ENCODE measurements at regions not wholly inside any gene's neighbourhood (a gene's known extent, or its start where the extent isn't known, plus 50 kb on each side); places are given as distances from the start of the nearest gene placed in this dataset.
A peak's percentile ranks its signal among the peaks of the same experiment; 100 is the strongest.

DNA sequence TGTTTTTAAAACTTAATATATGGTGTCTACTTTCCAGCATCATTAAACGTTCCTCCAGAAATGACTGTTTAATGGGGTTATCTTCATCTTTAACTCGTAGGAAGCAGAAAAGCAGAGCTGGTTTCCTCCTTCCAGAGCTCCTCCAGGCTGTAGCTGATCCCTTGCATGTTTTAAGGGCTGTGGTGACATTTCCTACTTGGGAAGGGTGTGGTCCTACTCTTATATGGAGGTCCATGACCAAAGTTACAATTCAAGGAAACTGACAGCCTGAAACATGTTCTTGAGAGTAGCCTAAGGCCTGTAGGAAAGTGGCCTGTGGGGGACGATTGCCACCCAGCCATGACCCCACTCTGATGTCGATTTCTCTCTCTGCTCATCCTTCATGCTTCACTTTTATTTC, 297.1 kb downstream of the GADD45G start:
- TF ChIP-seq EGR1 (IDR thresholded peaks at IDR 0.05) (no peak), TEAD4 (IDR thresholded peaks at IDR 0.05) (no peak), TAF1 (IDR thresholded peaks at IDR 0.05; ENCODE audit: low read depth) (no peak), RAD21 (IDR thresholded peaks at IDR 0.05; ENCODE audit: low read depth) (no peak), TCF12 (IDR thresholded peaks at IDR 0.05; ENCODE audit: low read depth) (no peak), CREB1 (IDR thresholded peaks at IDR 0.05; ENCODE audit: low read depth) (no peak), ZBTB7A (IDR thresholded peaks at IDR 0.05; ENCODE audit: low read depth) (no peak), YY1 (IDR thresholded peaks at IDR 0.05; ENCODE audit: low read depth) (no peak), EP300 (IDR thresholded peaks at IDR 0.05; ENCODE audit: borderline replicate concordance) (no peak), FOXM1 (IDR thresholded peaks at IDR 0.05; ENCODE audit: borderline replicate concordance, low read depth) (no peak), CEBPB (IDR thresholded peaks at IDR 0.05) (no peak)
- TF ChIP-seq, protein P1, sequence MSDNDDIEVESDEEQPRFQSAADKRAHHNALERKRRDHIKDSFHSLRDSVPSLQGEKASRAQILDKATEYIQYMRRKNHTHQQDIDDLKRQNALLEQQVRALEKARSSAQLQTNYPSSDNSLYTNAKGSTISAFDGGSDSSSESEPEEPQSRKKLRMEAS (IDR thresholded peaks at IDR 0.05): no peak
- TF ChIP-seq, protein P2, sequence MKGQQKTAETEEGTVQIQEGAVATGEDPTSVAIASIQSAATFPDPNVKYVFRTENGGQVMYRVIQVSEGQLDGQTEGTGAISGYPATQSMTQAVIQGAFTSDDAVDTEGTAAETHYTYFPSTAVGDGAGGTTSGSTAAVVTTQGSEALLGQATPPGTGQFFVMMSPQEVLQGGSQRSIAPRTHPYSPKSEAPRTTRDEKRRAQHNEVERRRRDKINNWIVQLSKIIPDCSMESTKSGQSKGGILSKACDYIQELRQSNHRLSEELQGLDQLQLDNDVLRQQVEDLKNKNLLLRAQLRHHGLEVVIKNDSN (IDR thresholded peaks at IDR 0.05): no peak
- TF ChIP-seq, protein P3, sequence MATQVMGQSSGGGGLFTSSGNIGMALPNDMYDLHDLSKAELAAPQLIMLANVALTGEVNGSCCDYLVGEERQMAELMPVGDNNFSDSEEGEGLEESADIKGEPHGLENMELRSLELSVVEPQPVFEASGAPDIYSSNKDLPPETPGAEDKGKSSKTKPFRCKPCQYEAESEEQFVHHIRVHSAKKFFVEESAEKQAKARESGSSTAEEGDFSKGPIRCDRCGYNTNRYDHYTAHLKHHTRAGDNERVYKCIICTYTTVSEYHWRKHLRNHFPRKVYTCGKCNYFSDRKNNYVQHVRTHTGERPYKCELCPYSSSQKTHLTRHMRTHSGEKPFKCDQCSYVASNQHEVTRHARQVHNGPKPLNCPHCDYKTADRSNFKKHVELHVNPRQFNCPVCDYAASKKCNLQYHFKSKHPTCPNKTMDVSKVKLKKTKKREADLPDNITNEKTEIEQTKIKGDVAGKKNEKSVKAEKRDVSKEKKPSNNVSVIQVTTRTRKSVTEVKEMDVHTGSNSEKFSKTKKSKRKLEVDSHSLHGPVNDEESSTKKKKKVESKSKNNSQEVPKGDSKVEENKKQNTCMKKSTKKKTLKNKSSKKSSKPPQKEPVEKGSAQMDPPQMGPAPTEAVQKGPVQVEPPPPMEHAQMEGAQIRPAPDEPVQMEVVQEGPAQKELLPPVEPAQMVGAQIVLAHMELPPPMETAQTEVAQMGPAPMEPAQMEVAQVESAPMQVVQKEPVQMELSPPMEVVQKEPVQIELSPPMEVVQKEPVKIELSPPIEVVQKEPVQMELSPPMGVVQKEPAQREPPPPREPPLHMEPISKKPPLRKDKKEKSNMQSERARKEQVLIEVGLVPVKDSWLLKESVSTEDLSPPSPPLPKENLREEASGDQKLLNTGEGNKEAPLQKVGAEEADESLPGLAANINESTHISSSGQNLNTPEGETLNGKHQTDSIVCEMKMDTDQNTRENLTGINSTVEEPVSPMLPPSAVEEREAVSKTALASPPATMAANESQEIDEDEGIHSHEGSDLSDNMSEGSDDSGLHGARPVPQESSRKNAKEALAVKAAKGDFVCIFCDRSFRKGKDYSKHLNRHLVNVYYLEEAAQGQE (IDR thresholded peaks at IDR 0.05; ENCODE audit: low read depth): no peak

DNA sequence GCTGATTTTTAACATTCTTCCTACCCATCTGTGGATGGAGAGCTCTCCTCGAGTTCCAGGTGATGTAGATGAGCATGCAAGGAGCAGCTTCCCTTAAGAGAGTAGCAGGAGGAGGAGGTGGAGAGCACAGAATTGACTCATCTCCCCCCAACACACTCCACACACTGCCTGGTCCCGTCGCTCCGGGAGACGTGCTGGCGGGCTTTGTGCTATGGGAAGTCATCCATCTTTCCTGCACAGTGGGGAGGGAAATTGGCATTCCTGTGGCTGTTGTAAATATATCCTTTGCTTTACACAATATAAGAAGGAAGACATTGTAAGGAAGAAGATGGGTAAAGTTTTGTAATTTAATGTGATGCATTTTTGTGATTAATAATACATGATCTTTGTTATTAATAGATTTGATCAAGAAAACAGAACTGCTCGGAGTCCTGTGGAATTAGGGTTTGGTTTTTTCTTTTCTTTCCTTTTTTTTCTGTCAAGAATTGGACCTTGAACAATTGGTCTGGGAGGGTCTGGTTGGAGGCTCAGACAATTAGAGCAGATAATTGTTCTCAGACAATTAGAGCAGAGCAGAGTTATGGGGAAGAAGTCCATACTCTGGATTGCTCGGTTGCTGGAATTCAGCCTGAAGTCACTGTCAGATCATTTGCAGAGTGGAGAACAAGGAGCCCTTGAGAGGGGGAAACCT, 297.8 kb downstream of the GADD45G start:
- TF ChIP-seq YY1 (IDR thresholded peaks at IDR 0.05; ENCODE audit: low read depth) (no peak), CEBPB (IDR thresholded peaks at IDR 0.05) (no peak), TEAD4 (IDR thresholded peaks at IDR 0.05) (peak; percentile 42)

DNA sequence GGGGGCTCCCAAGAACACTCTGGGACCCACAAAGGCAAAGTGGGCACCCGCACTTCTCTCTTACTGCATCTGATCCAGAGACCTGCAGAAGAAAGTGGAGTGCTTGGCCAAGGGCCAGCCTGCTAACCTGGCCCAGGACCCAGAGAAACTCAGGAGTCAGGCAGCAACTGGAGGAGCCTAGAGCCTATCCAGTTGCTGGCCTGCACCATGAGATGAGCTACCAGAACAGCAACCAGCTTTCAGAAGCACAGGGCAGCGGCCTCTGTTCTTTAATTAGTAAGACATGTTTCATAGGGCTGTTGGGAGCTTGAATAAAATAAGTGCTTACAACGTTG, 298.3 kb downstream of the GADD45G start:
- TF ChIP-seq, protein P3 (IDR thresholded peaks at IDR 0.05; ENCODE audit: low read depth): no peak
- TF ChIP-seq TCF12 (IDR thresholded peaks at IDR 0.05; ENCODE audit: low read depth): no peak

DNA sequence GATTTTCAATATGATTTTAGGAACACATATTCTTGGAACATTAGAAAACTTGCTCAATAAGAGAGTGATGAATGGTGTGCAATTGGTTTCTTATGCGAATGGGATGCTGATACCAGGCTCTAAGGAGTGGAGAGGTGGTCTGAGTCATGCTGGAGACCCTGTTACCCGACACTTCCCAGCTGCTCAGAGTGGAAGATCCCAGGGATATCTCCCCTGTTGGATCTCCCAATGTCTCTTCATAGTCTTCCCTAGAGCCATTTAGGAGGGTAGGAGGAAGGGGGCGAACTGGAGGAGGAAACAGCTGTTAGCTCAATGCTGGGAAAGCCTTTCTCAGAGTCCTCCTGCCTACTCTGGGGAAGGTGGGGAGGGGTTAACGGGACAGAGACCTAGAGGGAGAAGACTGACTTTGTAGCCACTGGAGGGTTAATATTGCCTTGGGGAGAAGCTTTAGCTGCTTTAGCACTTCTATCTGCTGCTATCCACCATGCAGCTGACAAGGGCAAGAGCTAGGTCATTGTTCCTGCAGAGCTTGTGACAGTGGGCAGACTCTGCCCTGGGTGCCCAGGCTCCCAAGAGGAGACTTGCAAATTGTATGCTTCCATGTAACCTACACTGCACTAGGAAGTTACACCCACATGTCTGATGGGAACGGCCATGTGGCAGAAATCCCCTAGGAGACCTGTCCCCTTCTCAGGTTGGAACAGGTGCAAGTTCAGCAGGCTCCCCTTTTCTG, 301.0 kb downstream of the GADD45G start:
- no peak for TF ChIP-seq ZBTB7A (IDR thresholded peaks at IDR 0.05; ENCODE audit: low read depth)
- no peak for TF ChIP-seq TEAD4 (IDR thresholded peaks at IDR 0.05)
- no peak for TF ChIP-seq RAD21 (IDR thresholded peaks at IDR 0.05; ENCODE audit: low read depth)
- TF ChIP-seq CEBPB (IDR thresholded peaks at IDR 0.05): no peak
- TF ChIP-seq TCF12 (IDR thresholded peaks at IDR 0.05; ENCODE audit: low read depth): no peak
- TF ChIP-seq, protein P2 (IDR thresholded peaks at IDR 0.05): no peak
- no peak for TF ChIP-seq CREB1 (IDR thresholded peaks at IDR 0.05; ENCODE audit: low read depth)
- no peak for TF ChIP-seq NFIC (IDR thresholded peaks at IDR 0.05)
- TF ChIP-seq YY1 (IDR thresholded peaks at IDR 0.05; ENCODE audit: low read depth): no peak
- TF ChIP-seq, protein P3 (IDR thresholded peaks at IDR 0.05; ENCODE audit: low read depth): no peak
- TF ChIP-seq, protein P1 (IDR thresholded peaks at IDR 0.05): no peak
- no peak for TF ChIP-seq EP300 (IDR thresholded peaks at IDR 0.05; ENCODE audit: borderline replicate concordance)
- TF ChIP-seq TAF1 (IDR thresholded peaks at IDR 0.05; ENCODE audit: low read depth): no peak
- no peak for TF ChIP-seq EGR1 (IDR thresholded peaks at IDR 0.05)
- TF ChIP-seq FOXM1 (IDR thresholded peaks at IDR 0.05; ENCODE audit: borderline replicate concordance, low read depth): no peak
